Smooth muscle cell (in vitro differentiated cells): ENCODE measurements at regions not wholly inside any gene's neighbourhood (a gene's known extent, or its start where the extent isn't known, plus 50 kb on each side); places are given as distances from the start of the nearest gene placed in this dataset.

Source experiments
- DNase-seq: peaks from one replicate; lab custom pipeline; 2025; ENCODE audit not compliant: unreplicated experiment; lab: John Stamatoyannopoulos, UW
- H2AFZ ChIP-seq: fragments of 200-600 bp; sonication (generic); 2 replicates; pipeline ENCODE4 v1.6.0; 2016; ENCODE audit warnings: antibody characterized with exemption, low read depth, mild to moderate bottlenecking
- H3F3A ChIP-seq: fragments of 200-600 bp; sonication (generic); 2 replicates; pipeline ENCODE4 v1.6.0; 2017; ENCODE audit warnings: antibody characterized with exemption, low read depth
- H3K27ac ChIP-seq: fragments of 200-600 bp; sonication (generic); 2 replicates; pipeline ENCODE4 v1.5.1; 2016; ENCODE audit warnings: low read depth, mild to moderate bottlenecking
- H3K27me3 ChIP-seq: fragments of 200-600 bp; sonication (generic); 2 replicates; pipeline ENCODE4 v1.6.1; 2016; ENCODE audit warnings: low read depth, mild to moderate bottlenecking
- H3K36me3 ChIP-seq: fragments of 200-600 bp; sonication (generic); 2 replicates; pipeline ENCODE4 v1.5.1; 2016; ENCODE audit warnings: low read depth
- H3K4me1 ChIP-seq: fragments of 200-600 bp; sonication (generic); 2 replicates; pipeline ENCODE4 v1.5.1; 2016; ENCODE audit warnings: low read depth
- H3K4me2 ChIP-seq: fragments of 200-600 bp; sonication (generic); 2 replicates; pipeline ENCODE4 v1.6.0; 2016; ENCODE audit warnings: mild to moderate bottlenecking
- H3K4me3 ChIP-seq: fragments of 200-600 bp; sonication (generic); 2 replicates; pipeline ENCODE4 v1.5.1; 2016; ENCODE audit warnings: mild to moderate bottlenecking
- H3K79me2 ChIP-seq: fragments of 200-600 bp; sonication (generic); 2 replicates; pipeline ENCODE4 v1.6.0; 2016; ENCODE audit warnings: low read depth, mild to moderate bottlenecking
- H3K9ac ChIP-seq: fragments of 200-600 bp; sonication (generic); 2 replicates; pipeline ENCODE4 v1.6.0; 2016; ENCODE audit warnings: low read depth
- H3K9me3 ChIP-seq: fragments of 200-600 bp; sonication (generic); replicated peaks from 2 replicates; pipeline ENCODE4 v1.5.1; 2016; ENCODE audit warnings: low read depth
- H4K20me1 ChIP-seq: fragments of 200-600 bp; sonication (generic); 2 replicates; pipeline ENCODE4 v1.6.0; 2016; ENCODE audit warnings: low read depth
- CTCF ChIP-seq: fragments of 200-600 bp; sonication (generic); IDR thresholded peaks from 2 replicates; pipeline ENCODE4 v1.5.1; 2017; ENCODE audit warnings: borderline replicate concordance, mild to moderate bottlenecking, antibody characterized with exemption; ENCODE audit not compliant: insufficient read depth, poor library complexity, severe bottlenecking
- WGBS: methylation state at CpG from one replicate; pipeline ENCODE4 v1.1.7; 2016; ENCODE audit warnings: low lambda C conversion rate; 5-methylcytosine and 5-hydroxymethylcytosine counted together

GRCh38 chr9:119838210-119838609 lies 469.0 kb upstream of the BRINP1 start:
- H3K27me3 ChIP-seq, result no peaks in the 10 kb centered on the region
- no peaks in the 10 kb centered on the region for H3K36me3 ChIP-seq
- no peaks in the 10 kb centered on the region for H3K9me3 ChIP-seq
- H3F3A ChIP-seq, result no peaks in the 10 kb centered on the region
- 36% methylated on average over 5 of the region's 5 CpGs for WGBS
- H3K27ac ChIP-seq, result no peak overlapping the region
- H3K4me3 ChIP-seq, result no peak overlapping the region
- H3K4me2 ChIP-seq, result no peak overlapping the region
- no peak overlapping the region for H2AFZ ChIP-seq
- no peak for TF ChIP-seq CTCF
- DNase-seq, result no peak
- no peaks in the 10 kb centered on the region for H4K20me1 ChIP-seq
- H3K4me1 ChIP-seq, result peaks cover 4% of the 10 kb centered on the region
- no peaks in the 10 kb centered on the region for H3K79me2 ChIP-seq
- H3K9ac ChIP-seq, result no peak overlapping the region

GRCh38 chr9:119836036-119836435 lies 466.8 kb upstream of the BRINP1 start:
- Histone ChIP-seq H3K4me1 (peaks cover 4% of the 10 kb centered on the region), H3K27ac (no peak overlapping the region), H3K36me3 (no peaks in the 10 kb centered on the region), H3F3A (no peaks in the 10 kb centered on the region), H4K20me1 (no peaks in the 10 kb centered on the region), H3K4me2 (no peak overlapping the region), H3K79me2 (no peaks in the 10 kb centered on the region), H3K4me3 (no peak overlapping the region), H2AFZ (no peak overlapping the region), H3K9me3 (no peaks in the 10 kb centered on the region), H3K27me3 (peaks cover 12% of the 10 kb centered on the region), H3K9ac (no peak overlapping the region)
- 16% methylated on average over 3 of the region's 3 CpGs for WGBS
- TF ChIP-seq CTCF, result no peak
- no peak for DNase-seq

GRCh38 chr9:119834064-119834620 lies 464.9 kb upstream of the BRINP1 start:
- TF ChIP-seq CTCF, result no peak
- no peaks in the 10 kb centered on the region for H3F3A ChIP-seq
- no peaks in the 10 kb centered on the region for H3K36me3 ChIP-seq
- peaks cover 12% of the 10 kb centered on the region for H3K27me3 ChIP-seq
- H3K9me3 ChIP-seq, result no peaks in the 10 kb centered on the region
- DNase-seq, result no peak
- no peak overlapping the region for H3K4me3 ChIP-seq
- H3K4me1 ChIP-seq, result no peaks in the 10 kb centered on the region
- H3K27ac ChIP-seq, result no peak overlapping the region
- H3K79me2 ChIP-seq, result no peaks in the 10 kb centered on the region
- WGBS, result 77% methylated on average over 6 of the region's 6 CpGs
- no peak overlapping the region for H2AFZ ChIP-seq
- H3K9ac ChIP-seq, result no peak overlapping the region
- no peak overlapping the region for H3K4me2 ChIP-seq
- no peaks in the 10 kb centered on the region for H4K20me1 ChIP-seq

GRCh38 chr9:119831309-119831708 lies 462.1 kb upstream of the BRINP1 start:
- Histone ChIP-seq H3K27me3 (peaks cover 12% of the 10 kb centered on the region), H4K20me1 (no peaks in the 10 kb centered on the region), H3K9me3 (no peaks in the 10 kb centered on the region), H3K27ac (no peak overlapping the region), H3K4me2 (no peak overlapping the region), H3K4me1 (no peaks in the 10 kb centered on the region), H3K4me3 (no peak overlapping the region), H3K79me2 (no peaks in the 10 kb centered on the region), H2AFZ (no peak overlapping the region), H3F3A (no peaks in the 10 kb centered on the region), H3K36me3 (no peaks in the 10 kb centered on the region), H3K9ac (no peak overlapping the region)
- TF ChIP-seq CTCF, result no peak
- DNase-seq, result no peak
- 77% methylated on average over 2 of the region's 2 CpGs for WGBS
